BE2C (cell line): ENCODE measurements at regions not wholly inside any gene's neighbourhood (a gene's known extent, or its start where the extent isn't known, plus 50 kb on each side); places are given as distances from the start of the nearest gene placed in this dataset.

Experiments used
- DNase-seq: peaks from one replicate; pipeline ENCODE4 v3.0.0-alpha.2; 2020
- H3K27me3 ChIP-seq: fragments of 250-450 bp; sonication (Bioruptor Pico); 2 replicates; pipeline ENCODE4 v1.5.1; 2020; ENCODE audit warnings: mild to moderate bottlenecking
- H3K36me3 ChIP-seq: fragments of 250-450 bp; sonication (Bioruptor Pico); 2 replicates; pipeline ENCODE4 v1.5.1; 2020; ENCODE audit warnings: mild to moderate bottlenecking
- H3K4me1 ChIP-seq: fragments of 250-450 bp; sonication (Bioruptor Pico); 2 replicates; pipeline ENCODE4 v1.5.1; 2020
- H3K4me3 ChIP-seq: 2 replicates; pipeline ENCODE4 v1.5.1; 2011; ENCODE audit warnings: low read depth, low read length
- H3K9me3 ChIP-seq: fragments of 250-450 bp; sonication (Bioruptor Pico); 2 replicates; pipeline ENCODE4 v1.5.1; 2020
- CTCF ChIP-seq: IDR thresholded peaks from 2 replicates; pipeline ENCODE4 v1.5.1; 2012; ENCODE audit warnings: mild to moderate bottlenecking, low read depth, low read length

DNA sequence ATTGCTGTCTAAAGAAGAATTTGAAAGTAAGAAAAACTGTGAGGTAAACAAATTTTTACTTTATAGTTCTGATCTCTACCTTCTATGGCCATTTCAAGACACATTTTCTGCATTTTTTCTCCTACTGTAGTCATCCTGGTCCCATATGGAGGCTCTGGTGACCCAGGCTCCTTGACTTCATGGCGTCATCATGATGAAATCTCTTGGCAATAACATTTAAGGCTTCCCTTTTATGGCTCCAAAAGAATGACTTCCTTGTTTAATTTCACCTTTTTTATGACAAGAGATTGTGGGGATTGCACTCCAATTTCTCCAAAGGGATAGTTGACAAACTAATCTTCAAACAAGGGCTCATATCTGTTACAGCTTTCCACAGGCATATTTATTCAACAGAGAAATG lies 143.0 kb upstream of the SCN7A start:
- TF ChIP-seq CTCF, result no peak
- H3K4me3 ChIP-seq, result no peak overlapping the region
- H3K36me3 ChIP-seq, result no peaks in the 10 kb centered on the region
- no peaks in the 10 kb centered on the region for H3K27me3 ChIP-seq
- no peaks in the 10 kb centered on the region for H3K9me3 ChIP-seq
- DNase-seq, result no peak
- peaks cover 10% of the 10 kb centered on the region for H3K4me1 ChIP-seq

DNA sequence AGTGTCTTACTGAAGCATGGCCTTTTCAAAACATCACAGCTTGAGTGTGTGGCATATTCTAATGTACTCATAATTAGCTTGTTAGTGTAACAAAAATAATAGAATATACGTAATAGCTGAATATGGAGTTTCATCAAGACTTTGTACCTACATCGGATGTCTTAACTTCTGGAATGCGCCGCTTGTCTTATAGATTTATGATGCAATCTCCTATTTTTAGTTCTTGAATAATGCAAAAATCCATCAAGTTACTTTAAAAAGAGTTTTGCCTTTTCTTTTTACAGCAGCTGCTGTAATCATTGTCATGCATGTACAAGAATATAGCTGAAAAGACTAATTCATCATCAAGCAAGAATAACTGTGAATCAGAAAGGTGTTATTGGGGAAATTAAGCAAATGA lies 140.7 kb upstream of the SCN7A start:
- TF ChIP-seq CTCF, result no peak
- H3K9me3 ChIP-seq, result no peaks in the 10 kb centered on the region
- peaks cover 11% of the 10 kb centered on the region for H3K4me1 ChIP-seq
- H3K36me3 ChIP-seq, result no peaks in the 10 kb centered on the region
- no peak for DNase-seq
- H3K27me3 ChIP-seq, result no peaks in the 10 kb centered on the region
- H3K4me3 ChIP-seq, result no peak overlapping the region

- no peaks in the 10 kb centered on the region for H3K27me3 ChIP-seq
- peak; percentile 46 for DNase-seq
- TF ChIP-seq CTCF, result no peak
These were observed 138.6 kb upstream of the SCN7A start for GRCh38 chr2:166632616-166633015.

GRCh38 chr2:166628478-166629136 lies 134.6 kb upstream of the SCN7A start:
- H3K4me3 ChIP-seq, result no peak overlapping the region
- no peak for TF ChIP-seq CTCF
- H3K36me3 ChIP-seq, result no peaks in the 10 kb centered on the region
- no peaks in the 10 kb centered on the region for H3K9me3 ChIP-seq
- peaks cover 11% of the 10 kb centered on the region for H3K4me1 ChIP-seq
- no peak for DNase-seq
- H3K27me3 ChIP-seq, result no peaks in the 10 kb centered on the region

More at GRCh38 chr2:166632616-166633015, 138.6 kb upstream of the SCN7A start:
- Histone ChIP-seq H3K36me3 (no peaks in the 10 kb centered on the region), H3K4me3 (no peak overlapping the region), H3K4me1 (peaks cover 11% of the 10 kb centered on the region), H3K9me3 (no peaks in the 10 kb centered on the region)

DNA sequence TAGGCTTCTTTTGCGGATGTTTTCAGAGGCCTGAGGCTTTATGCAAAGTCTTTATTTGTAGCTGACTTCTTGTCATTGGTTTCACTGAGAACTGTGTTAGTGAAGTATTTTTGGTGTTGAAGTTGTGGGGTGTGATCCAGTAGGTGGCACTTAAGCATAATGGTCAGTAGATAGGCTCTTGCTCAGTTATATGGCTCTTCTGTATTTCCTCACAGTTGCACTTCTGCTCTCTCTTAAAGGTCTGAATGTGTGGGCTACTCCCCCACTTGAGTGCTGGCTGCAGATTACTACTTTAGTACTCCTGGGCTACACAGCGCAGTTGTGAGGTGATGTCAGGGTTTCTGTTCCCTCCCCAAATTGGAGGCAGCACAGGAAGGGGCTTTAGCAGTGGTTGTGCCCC lies 133.8 kb upstream of the SCN7A start:
- Histone ChIP-seq H3K4me1 (peaks cover 9% of the 10 kb centered on the region), H3K36me3 (no peaks in the 10 kb centered on the region), H3K9me3 (no peaks in the 10 kb centered on the region), H3K27me3 (no peaks in the 10 kb centered on the region), H3K4me3 (no peak overlapping the region)
- DNase-seq, result no peak
- TF ChIP-seq CTCF, result no peak; the same call in 1 of the 2 replicates

DNA sequence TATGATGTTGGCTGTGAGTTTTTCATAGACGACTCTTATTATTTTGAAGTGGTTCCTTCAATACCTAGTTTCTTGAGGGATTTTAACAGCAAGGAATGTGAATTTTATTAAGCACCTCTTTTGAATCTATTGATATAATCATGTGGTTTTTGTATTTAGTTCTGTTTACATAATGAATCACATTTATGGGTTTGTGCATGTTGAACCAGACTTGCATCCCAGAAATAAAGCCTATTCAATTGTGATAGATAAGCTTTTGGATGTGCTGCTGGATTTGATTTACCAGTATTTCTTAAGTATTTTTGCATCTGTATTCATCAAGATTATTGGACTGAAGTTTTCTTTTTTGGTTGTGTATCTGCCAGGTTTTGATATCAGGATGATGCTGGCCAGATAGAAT lies 131.6 kb upstream of the SCN7A start:
- H3K36me3 ChIP-seq, result no peaks in the 10 kb centered on the region

More for the DNA sequence above, 131.6 kb upstream of the SCN7A start:
- Histone ChIP-seq H3K4me3 (no peak overlapping the region), H3K27me3 (no peaks in the 10 kb centered on the region), H3K9me3 (no peaks in the 10 kb centered on the region), H3K4me1 (no peaks in the 10 kb centered on the region)
- no peak for DNase-seq
- TF ChIP-seq CTCF, result no peak
